IPS-18a (cell line): ENCODE measurements at regions not wholly inside any gene's neighbourhood (a gene's known extent, or its start where the extent isn't known, plus 50 kb on each side); places are given as distances from the start of the nearest gene placed in this dataset.
A peak's percentile ranks its signal among the peaks of the same experiment; 100 is the strongest.

ENCODE experiments used
- H3K27ac ChIP-seq: one replicate; pipeline ENCODE4 v1.5.1; 2013; ENCODE audit warnings: low read length
- H3K27me3 ChIP-seq: one replicate; pipeline ENCODE4 v1.6.1; 2013; ENCODE audit warnings: mild to moderate bottlenecking, low read length; ENCODE audit not compliant: control insufficient read depth, insufficient read depth
- H3K36me3 ChIP-seq: one replicate; pipeline ENCODE4 v1.6.1; 2013; ENCODE audit warnings: low read depth, low read length; ENCODE audit not compliant: control insufficient read depth
- H3K4me1 ChIP-seq: one replicate; pipeline ENCODE4 v1.6.1; 2013; ENCODE audit warnings: low read depth, low read length; ENCODE audit not compliant: control insufficient read depth
- H3K4me3 ChIP-seq: one replicate; pipeline ENCODE4 v1.5.1; 2013; ENCODE audit warnings: low read length
- H3K9ac ChIP-seq: one replicate; pipeline ENCODE4 v1.6.1; 2013; ENCODE audit warnings: mild to moderate bottlenecking, low read length, moderate library complexity
- H3K9me3 ChIP-seq: one replicate; pipeline ENCODE4 v1.6.1; 2013; ENCODE audit warnings: low read depth, low read length; ENCODE audit not compliant: control insufficient read depth

DNA sequence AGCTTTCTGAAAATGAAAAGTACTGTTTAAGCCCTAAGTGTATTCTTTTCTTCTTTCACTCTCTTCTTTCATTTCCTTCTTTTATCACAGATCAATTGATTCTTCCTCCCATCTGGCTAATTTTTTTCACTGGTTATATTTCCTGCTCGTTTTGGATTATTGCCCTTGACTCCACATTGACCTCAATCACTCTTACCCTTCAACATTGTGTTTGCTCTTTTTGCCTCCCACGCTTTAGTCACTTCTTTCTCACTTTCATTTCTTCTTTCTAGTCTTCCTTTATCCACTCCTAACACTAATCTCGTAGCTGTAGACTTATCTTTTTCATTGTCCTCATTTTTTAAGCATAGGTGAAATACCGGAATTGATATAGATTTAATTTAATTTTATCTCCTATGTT, 320.3 kb upstream of the VRK2 start:
- Histone ChIP-seq H3K27me3 (no peaks in the 10 kb centered on the region), H3K4me1 (no peaks in the 10 kb centered on the region), H3K9me3 (no peaks in the 10 kb centered on the region), H3K4me3 (no peak overlapping the region), H3K9ac (no peak overlapping the region), H3K36me3 (no peaks in the 10 kb centered on the region), H3K27ac (no peak overlapping the region)

DNA sequence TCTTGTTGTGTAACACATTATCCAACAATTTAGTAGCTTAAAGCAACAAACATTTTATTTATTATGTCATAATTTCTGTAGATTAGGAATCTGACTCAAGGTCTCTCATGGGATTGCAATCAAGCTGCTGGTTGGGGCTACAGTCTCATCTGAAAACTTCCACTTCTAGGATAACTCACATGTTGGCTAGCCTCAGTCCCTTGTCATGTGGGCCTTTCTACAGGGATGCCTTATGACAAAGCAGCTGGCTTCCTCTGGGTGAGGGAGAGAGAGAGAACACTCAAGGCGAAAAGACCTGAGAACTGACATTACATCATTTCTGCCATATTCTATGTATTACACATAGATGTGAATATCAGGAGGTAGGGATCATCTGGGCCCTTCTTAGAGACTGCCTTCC, 317.9 kb upstream of the VRK2 start:
- Histone ChIP-seq H3K27ac (no peak overlapping the region), H3K4me3 (no peak overlapping the region), H3K36me3 (no peaks in the 10 kb centered on the region), H3K4me1 (no peaks in the 10 kb centered on the region), H3K9ac (no peak overlapping the region), H3K27me3 (no peaks in the 10 kb centered on the region), H3K9me3 (no peaks in the 10 kb centered on the region)

DNA sequence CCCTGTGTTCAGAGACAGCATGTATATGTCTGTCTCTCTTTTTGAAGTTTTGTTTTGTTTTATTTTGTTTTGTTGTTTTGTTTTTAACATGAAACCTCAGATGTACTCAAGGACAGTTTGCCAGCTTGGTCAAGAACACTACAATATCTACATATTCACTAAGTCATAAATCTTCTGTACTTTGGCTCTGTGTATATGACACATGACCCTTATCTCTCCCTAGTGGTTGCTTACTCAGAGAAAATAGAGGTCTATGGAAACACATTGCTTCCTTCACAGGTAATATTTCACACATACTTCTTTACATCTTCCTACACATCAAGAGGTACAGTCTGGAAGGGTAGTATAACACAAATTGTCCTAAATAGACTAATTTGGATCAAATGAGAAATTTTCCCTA, 312.6 kb upstream of the VRK2 start:
- Histone ChIP-seq H3K36me3 (no peaks in the 10 kb centered on the region), H3K4me3 (no peak overlapping the region), H3K27ac (no peak overlapping the region), H3K9ac (no peak overlapping the region), H3K27me3 (no peaks in the 10 kb centered on the region), H3K4me1 (no peaks in the 10 kb centered on the region), H3K9me3 (no peaks in the 10 kb centered on the region)

DNA sequence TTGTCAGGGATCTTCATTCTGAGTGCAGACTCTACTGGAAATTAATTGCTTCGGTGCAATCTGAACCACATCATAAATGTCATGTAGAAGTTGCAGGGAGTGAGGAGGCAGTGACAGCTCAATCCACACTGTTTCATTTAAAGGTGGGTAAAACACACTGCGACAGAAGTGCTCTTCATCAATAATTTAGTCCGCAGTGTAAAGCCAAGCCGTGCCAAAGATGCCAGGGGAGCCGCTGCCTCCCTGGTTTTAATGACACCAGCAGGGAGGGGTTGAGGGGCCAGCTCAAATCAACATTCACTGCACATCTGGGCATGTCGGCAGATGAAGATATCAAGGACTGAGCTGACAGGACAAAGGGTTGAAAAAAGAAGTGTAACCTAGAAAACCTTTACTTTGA, 305.7 kb upstream of the VRK2 start:
- Histone ChIP-seq H3K27ac (no peak overlapping the region), H3K4me1 (no peaks in the 10 kb centered on the region), H3K36me3 (no peaks in the 10 kb centered on the region), H3K9ac (no peak overlapping the region), H3K9me3 (no peaks in the 10 kb centered on the region), H3K4me3 (no peak overlapping the region), H3K27me3 (no peaks in the 10 kb centered on the region)

DNA sequence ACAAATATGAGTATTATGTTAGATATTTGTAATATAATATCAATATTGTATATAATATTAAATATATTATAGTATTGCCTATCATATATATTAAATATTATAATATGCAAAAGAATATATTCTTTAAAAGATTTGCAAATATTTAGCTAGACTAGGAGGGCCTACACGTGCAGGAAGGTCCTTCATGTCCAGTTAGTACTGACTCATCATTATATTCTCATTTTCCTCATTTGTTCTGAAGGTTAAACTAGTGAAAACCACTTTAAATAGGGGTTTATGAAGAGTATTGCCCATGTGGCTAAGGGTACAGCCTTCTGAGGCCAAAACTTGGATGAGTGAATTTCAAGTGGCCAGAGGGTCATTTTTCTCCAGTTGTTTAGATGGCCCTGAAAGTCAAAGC, 293.0 kb upstream of the VRK2 start:
- Histone ChIP-seq H3K27ac (no peak overlapping the region), H3K36me3 (no peaks in the 10 kb centered on the region), H3K4me1 (peaks cover 14% of the 10 kb centered on the region), H3K4me3 (no peak overlapping the region), H3K9ac (no peak overlapping the region), H3K27me3 (no peaks in the 10 kb centered on the region), H3K9me3 (no peaks in the 10 kb centered on the region)

DNA sequence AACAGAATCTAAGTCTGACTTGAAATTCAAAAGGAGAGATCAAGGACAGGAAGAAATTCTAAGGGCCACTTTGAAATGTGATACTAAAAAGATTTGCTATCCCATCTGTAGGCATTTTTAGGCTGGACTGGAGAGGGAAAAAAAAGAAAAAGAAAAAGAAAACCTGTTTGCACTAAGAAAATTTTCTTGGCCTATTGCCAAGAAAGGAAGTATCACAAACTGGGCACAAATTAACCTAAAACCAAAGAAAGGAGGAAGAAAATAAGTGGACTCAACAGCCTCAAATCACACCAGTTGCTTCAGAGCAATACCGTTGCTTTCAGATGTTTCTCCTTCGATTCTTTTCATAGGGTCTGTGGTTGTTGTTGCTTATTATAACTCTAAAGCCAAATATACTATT, 287.9 kb upstream of the VRK2 start:
- Histone ChIP-seq H3K27ac (no peak overlapping the region), H3K9ac (no peak overlapping the region), H3K36me3 (no peaks in the 10 kb centered on the region), H3K4me1 (peaks cover 31% of the 10 kb centered on the region), H3K9me3 (no peaks in the 10 kb centered on the region), H3K27me3 (no peaks in the 10 kb centered on the region), H3K4me3 (no peak overlapping the region)

DNA sequence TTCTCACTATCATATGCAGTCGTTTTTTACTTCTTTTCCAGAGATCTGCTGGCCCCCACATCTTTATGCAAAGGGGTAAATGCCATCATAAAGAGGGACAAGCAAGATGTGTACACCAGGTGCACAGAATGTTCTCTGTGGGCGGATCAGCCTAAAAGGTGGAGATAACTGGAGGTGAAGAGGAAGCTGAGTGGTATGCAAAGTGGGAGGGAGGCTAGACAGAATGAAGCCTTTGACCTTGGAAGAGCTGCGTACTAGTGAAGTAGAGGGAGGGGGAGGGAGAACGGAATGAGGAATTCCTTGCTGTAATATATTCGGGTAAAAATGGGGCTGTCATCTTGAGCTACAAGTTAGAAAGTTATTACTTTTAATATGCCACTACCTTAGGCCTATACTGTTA, 287.5 kb upstream of the VRK2 start:
- Histone ChIP-seq H3K4me3 (no peak overlapping the region), H3K27ac (no peak overlapping the region), H3K9ac (no peak overlapping the region), H3K27me3 (no peaks in the 10 kb centered on the region), H3K36me3 (no peaks in the 10 kb centered on the region), H3K9me3 (no peaks in the 10 kb centered on the region), H3K4me1 (peaks cover 31% of the 10 kb centered on the region)

DNA sequence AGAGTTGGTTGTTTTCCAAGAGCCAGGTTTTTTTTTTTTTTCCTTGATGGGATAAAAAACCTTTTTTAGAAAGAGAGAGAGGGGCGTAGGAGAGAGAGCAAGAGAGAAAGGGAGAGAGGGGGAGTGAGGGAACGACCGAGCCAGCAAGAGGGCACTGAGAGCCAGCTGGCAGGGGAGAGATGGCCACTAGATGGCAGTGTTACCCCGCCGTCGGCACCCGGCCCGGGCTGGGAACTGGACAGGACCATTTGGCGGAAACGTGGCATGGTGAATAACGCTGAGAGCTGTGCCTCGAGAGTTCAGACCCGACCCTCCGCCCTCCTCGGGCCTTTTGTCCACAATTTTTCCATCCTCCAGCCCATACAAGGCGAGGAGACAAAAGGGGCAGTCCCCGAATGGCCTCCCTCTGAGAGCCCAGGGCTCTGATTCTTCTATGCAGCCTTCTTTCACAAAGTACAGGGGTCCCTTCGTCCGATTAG, 286.7 kb upstream of the VRK2 start:
- H3K9ac ChIP-seq, result peak overlapping the region; percentile 61
- no peaks in the 10 kb centered on the region for H3K27me3 ChIP-seq
- peaks cover 31% of the 10 kb centered on the region for H3K4me1 ChIP-seq
- peak overlapping the region; percentile 32 for H3K4me3 ChIP-seq
- H3K9me3 ChIP-seq, result no peaks in the 10 kb centered on the region
- H3K36me3 ChIP-seq, result no peaks in the 10 kb centered on the region
- H3K27ac ChIP-seq, result peak overlapping the region; percentile 4

DNA sequence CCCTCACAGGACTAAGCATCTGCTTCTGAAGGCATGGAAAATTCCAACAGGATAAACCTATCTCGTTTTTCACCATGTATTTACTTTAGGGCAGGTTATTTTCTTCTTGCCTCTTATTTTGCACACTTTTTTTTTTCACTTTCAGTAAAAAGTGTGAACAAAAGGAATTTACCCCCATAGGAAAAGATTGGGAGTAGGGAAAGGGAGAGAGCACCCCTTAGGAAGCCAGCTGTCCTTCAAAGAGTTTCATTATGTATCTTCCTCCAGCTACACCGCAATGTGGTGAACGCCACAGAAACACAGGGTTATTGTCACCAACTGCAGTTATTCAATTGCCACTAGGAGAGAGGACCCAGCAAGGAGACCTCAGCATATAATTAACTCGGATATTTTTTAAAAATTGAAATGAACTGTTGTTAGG, 286.2 kb upstream of the VRK2 start:
- Histone ChIP-seq H3K9ac (peak overlapping the region; percentile 61), H3K9me3 (no peaks in the 10 kb centered on the region), H3K27ac (peak overlapping the region; percentile 4), H3K4me1 (peaks cover 28% of the 10 kb centered on the region), H3K4me3 (peak overlapping the region; percentile 32), H3K36me3 (no peaks in the 10 kb centered on the region), H3K27me3 (no peaks in the 10 kb centered on the region)

DNA sequence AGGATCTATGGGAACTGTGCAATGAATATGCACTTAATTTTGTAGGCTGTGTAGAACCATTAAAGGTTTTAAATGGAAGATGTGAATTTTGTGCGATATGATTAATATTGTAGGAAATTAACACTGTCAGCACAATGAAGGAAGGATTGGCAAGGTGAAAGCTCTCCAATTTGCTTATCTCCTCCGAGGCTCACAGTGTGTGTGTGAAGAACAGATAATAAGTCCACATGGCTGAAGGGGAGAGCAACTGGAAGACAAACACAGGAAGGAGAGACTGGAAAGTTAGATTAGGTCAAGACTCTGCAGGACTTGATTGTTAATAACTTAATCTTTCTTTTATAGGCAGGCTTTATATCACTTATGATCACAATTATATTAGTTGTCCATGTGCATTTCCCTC, 269.7 kb upstream of the VRK2 start:
- Histone ChIP-seq H3K4me3 (no peak overlapping the region), H3K27me3 (no peaks in the 10 kb centered on the region), H3K27ac (no peak overlapping the region), H3K4me1 (no peaks in the 10 kb centered on the region), H3K36me3 (no peaks in the 10 kb centered on the region), H3K9me3 (no peaks in the 10 kb centered on the region), H3K9ac (no peak overlapping the region)

DNA sequence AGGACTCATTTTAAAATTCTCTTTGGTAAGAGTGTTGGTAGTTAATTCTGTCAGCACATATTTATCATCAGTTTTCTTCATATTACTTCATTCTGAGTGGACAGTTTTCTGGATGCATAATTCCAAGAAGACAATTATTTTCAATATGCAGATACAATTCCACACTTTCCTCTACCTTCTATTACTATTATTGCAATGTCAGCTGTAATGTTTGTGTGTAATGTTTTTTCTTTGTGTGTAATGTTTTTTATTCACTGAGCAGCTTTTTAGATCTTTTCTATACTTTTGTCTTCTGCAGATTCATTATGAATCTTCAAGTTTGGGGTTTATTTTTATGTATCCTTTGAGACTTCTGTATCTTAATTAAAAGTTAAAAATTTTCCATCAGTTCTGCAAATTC, 264.0 kb upstream of the VRK2 start:
- H3K36me3 ChIP-seq, result no peaks in the 10 kb centered on the region
- no peaks in the 10 kb centered on the region for H3K27me3 ChIP-seq
- peaks cover 8% of the 10 kb centered on the region for H3K4me1 ChIP-seq
- H3K27ac ChIP-seq, result no peak overlapping the region
- H3K4me3 ChIP-seq, result no peak overlapping the region
- no peak overlapping the region for H3K9ac ChIP-seq
- no peaks in the 10 kb centered on the region for H3K9me3 ChIP-seq

DNA sequence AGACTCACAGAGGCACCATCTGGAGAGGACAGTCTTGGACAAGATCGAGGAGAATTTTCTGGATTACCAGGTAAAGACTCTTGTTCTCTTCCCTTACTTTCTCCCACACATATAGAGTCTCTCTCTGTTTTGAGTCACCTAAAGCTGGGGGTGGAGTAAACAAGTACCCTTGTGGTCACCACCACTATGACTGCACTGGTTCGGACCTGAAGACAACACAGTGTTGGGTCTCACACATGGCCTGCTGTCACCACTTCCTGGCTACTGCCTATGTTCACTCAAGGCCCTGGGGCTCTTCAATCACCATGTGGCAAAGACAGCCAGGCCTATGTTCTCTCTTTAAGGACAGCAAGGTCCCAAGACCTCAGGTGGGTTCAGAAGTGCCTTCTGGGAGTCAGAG, 253.3 kb upstream of the VRK2 start:
- no peak overlapping the region for H3K4me3 ChIP-seq
- H3K27ac ChIP-seq, result no peak overlapping the region
- H3K36me3 ChIP-seq, result no peaks in the 10 kb centered on the region
- H3K9me3 ChIP-seq, result peaks cover 3% of the 10 kb centered on the region
- no peak overlapping the region for H3K9ac ChIP-seq
- H3K27me3 ChIP-seq, result no peaks in the 10 kb centered on the region
- H3K4me1 ChIP-seq, result peaks cover 27% of the 10 kb centered on the region
